K562 (cell line): ENCODE measurements at regions not wholly inside any gene's neighbourhood (a gene's known extent, or its start where the extent isn't known, plus 50 kb on each side); places are given as distances from the start of the nearest gene placed in this dataset.

Experiments used
- ATAC-seq: fragments of 200-7000 bp; cut with Tn5 transposase; 3 replicates; pipeline ENCODE4 v1.9.1; 2020; ENCODE audit warnings: moderate library complexity
- BruUV-seq: library from RNA; stranded (reverse); fragments of 400-500 nt; replicated peaks from 2 replicates; lab custom pipeline; 2021; lab: Mats Ljungman, UMichigan
- CTCF ChIA-PET: fragments of 300-600 bp; formaldehyde crosslinking; extraction: SDS; loops from one replicate; lab custom pipeline; 2021; ENCODE audit warnings: low intra/inter-chr PET ratio; lab: Yijun Ruan, JAX
- POLR2A ChIA-PET: fragments of 300-600, 350-650 bp; sonication (Branson Sonifier 250); formaldehyde crosslinking; extraction: SDS; loops from one replicate; lab custom pipeline; 2021; ENCODE audit warnings: antibody characterized with exemption, inconsistent platforms; lab: Yijun Ruan, JAX
- DNase-seq, 4 experiments: peaks; one replicate each; pipeline versions ENCODE4 v3.0.0 to v3.0.0-alpha.2; 2011 to 2018; ENCODE audit warnings: low spot score in 3 of 4, mixed read lengths in 3 of 4; ENCODE audit errors: extremely low read depth in 1 of 4
- FAIRE-seq: peaks from 2 replicates; lab custom pipeline; 2011; peaks lifted over from hg19 to GRCh38; lab: Jason Lieb, UNC
- H2AFZ ChIP-seq: 2 replicates; pipeline ENCODE4 v1.6.0; 2011; ENCODE audit warnings: low read depth, low read length, control low read depth, inconsistent platforms
- H3K27ac ChIP-seq: fragments of 200-600 bp; 3 replicates; pipeline ENCODE4 v1.8.0; 2011; ENCODE audit warnings: low read depth, mild to moderate bottlenecking, control low read depth, inconsistent platforms, low read length, moderate library complexity, mixed read lengths; ENCODE audit errors: extremely low read depth
- H3K27me3 ChIP-seq, 2 experiments: fragments of 300-600 bp in 1 of 2; 2 replicates in 1 of 2; 3 replicates in 1 of 2; pipeline versions ENCODE4 v1.6.0 to v1.8.0; 2011; ENCODE audit warnings: inconsistent platforms in 2 of 2, low read length in 2 of 2, mild to moderate bottlenecking in 1 of 2, mixed read lengths in 1 of 2, moderate library complexity in 1 of 2; ENCODE audit not compliant: control insufficient read depth in 2 of 2, insufficient read depth in 2 of 2
- H3K36me3 ChIP-seq: fragments of 300-600 bp; 3 replicates; pipeline ENCODE4 v1.8.0; 2011; ENCODE audit warnings: mild to moderate bottlenecking, low read length, inconsistent platforms; ENCODE audit not compliant: control insufficient read depth, insufficient read depth
- H3K4me1 ChIP-seq, 2 experiments: fragments of 200-600 bp in 1 of 2; replicated peaks in 1 of 2; 2 replicates in 1 of 2; 3 replicates in 1 of 2; pipeline versions ENCODE4 v1.5.1 to v1.8.0; 2011; ENCODE audit warnings: inconsistent platforms in 2 of 2, low read length in 2 of 2, mild to moderate bottlenecking in 1 of 2, mixed read lengths in 1 of 2, moderate library complexity in 1 of 2; ENCODE audit not compliant: control insufficient read depth in 2 of 2, insufficient read depth in 2 of 2
- H3K4me2 ChIP-seq: 2 replicates; pipeline ENCODE4 v1.6.1; 2011; ENCODE audit warnings: low read length, control low read depth, inconsistent platforms, mixed read lengths; ENCODE audit not compliant: insufficient read depth
- H3K4me3 ChIP-seq: fragments of 200-600 bp; sonication (generic), shearing (Covaris generic); 2 replicates; pipeline ENCODE4 v1.5.1; 2016; ENCODE audit warnings: control low read depth, inconsistent platforms
- H3K79me2 ChIP-seq: fragments of 200-600 bp; 3 replicates; pipeline ENCODE4 v1.8.0; 2011; ENCODE audit warnings: low read length, inconsistent platforms; ENCODE audit not compliant: control insufficient read depth, insufficient read depth
- H3K9ac ChIP-seq, 2 experiments: 2 replicates each; pipeline versions ENCODE4 v1.6.0 to v1.6.1; 2011; ENCODE audit warnings: low read depth in 2 of 2, low read length in 2 of 2, control low read depth in 1 of 2, inconsistent platforms in 1 of 2, mild to moderate bottlenecking in 1 of 2, mixed read lengths in 1 of 2; ENCODE audit not compliant: insufficient read depth in 1 of 2
- H3K9me1 ChIP-seq: one replicate; pipeline ENCODE4 v1.6.0; 2011; ENCODE audit warnings: inconsistent platforms, mild to moderate bottlenecking, low read length, moderate library complexity; ENCODE audit not compliant: control insufficient read depth, insufficient read depth
- H3K9me3 ChIP-seq: replicated peaks from 2 replicates; pipeline ENCODE4 v1.5.1; 2011; ENCODE audit warnings: low read depth, low read length, inconsistent platforms; ENCODE audit not compliant: control insufficient read depth, insufficient read depth
- H4K20me1 ChIP-seq: replicated peaks from 2 replicates; pipeline ENCODE4 v1.6.1; 2011; ENCODE audit warnings: low read length, inconsistent platforms, mixed read lengths; ENCODE audit not compliant: control insufficient read depth, insufficient read depth
- ASH1L ChIP-seq: fragments of 450-650 bp; IDR thresholded peaks from 2 replicates; pipeline ENCODE4 v1.6.1; 2018; ENCODE audit warnings: borderline replicate concordance, mild to moderate bottlenecking, low read depth; ENCODE audit not compliant: partially characterized antibody
- NFIC ChIP-seq: fragments of 450-650 bp; IDR thresholded peaks from 2 replicates; pipeline ENCODE4 v1.6.1; 2017; ENCODE audit warnings: mild to moderate bottlenecking, inconsistent platforms
- TEAD2 ChIP-seq: fragments of 450-650 bp; IDR thresholded peaks from 2 replicates; pipeline ENCODE4 v1.6.1; 2016; ENCODE audit warnings: missing genetic modification characterization, control low read depth, missing compliant biosample characterization
- WGBS: fragments of 100-300 bp; shearing (Covaris generic); methylation state at CpG from one replicate; pipeline ENCODE4 v1.1.6; 2016; ENCODE audit warnings: low coverage, mixed read lengths; ENCODE audit not compliant: insufficient coverage; ENCODE audit errors: missing lambda C conversion rate; 5-methylcytosine and 5-hydroxymethylcytosine counted together
- in situ Hi-C: fragments of 300-500 bp; cut with MboI; formaldehyde crosslinking; loops from 4 replicates; pipeline ENCODE4 v1.15.0; 2018; ENCODE audit warnings: inconsistent platforms, mixed read lengths
- intact Hi-C: fragments of 100-400 bp; cut with micrococcal nuclease; formaldehyde crosslinking; loops from 2 replicates; pipeline ENCODE4 v1.14.2; 2022
- TF ChIP-seq, protein P1 (sequence below): fragments of 450-650 bp; IDR thresholded peaks from 2 replicates; pipeline ENCODE4 v1.6.1; 2018; ENCODE audit not compliant: partially characterized antibody
- TF ChIP-seq, protein P2 (sequence below): fragments of 250-450 bp; sonication (Bioruptor Pico); IDR thresholded peaks from 2 replicates; pipeline ENCODE4 v1.8.0; 2021; ENCODE audit warnings: mild to moderate bottlenecking, moderate library complexity

DNA sequence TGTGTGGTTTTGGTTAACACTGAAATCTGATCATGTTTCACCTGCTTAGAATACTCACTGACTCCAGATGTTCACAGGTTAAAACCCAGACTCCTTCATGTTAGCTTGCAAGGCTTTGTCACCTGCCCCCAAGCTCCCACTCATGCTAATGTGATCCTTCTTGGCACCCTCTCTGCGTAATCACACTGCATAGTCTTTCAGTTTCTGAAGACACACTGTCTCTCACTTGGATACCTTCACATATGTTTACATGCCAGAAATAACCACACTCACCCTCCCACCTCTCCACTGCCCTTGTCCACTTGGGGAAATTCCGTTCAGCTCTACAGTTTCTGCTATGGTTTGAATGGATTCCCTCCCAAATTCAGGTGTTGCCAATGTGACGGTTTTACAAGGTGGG is 234.7 kb upstream of the SASH1 start:
- WGBS, result 8% methylated on average over 3 of the region's 3 CpGs
- ATAC-seq (no peak), DNase-seq (no peak), FAIRE-seq (no peak)
- Histone ChIP-seq H3K4me3 (no peak overlapping the region), H3K9me3 (no peaks in the 10 kb centered on the region), H2AFZ (no peak overlapping the region), H3K27me3 (peaks cover 0 to 4% of the 10 kb centered on the region in 2 experiments; a peak in 2 of 5 replicates), H3K4me2 (no peak overlapping the region), H3K4me1 (no peaks in the 10 kb centered on the region), H3K9ac (no peak overlapping the region), H3K79me2 (no peaks in the 10 kb centered on the region), H4K20me1 (no peaks in the 10 kb centered on the region), H3K9me1 (no peaks in the 10 kb centered on the region), H3K36me3 (no peaks in the 10 kb centered on the region), H3K27ac (no peak overlapping the region)
- no TSS peak for BruUV-seq
- in situ Hi-C loops, result no loop called here
- CTCF ChIA-PET, result no interaction called here
- intact Hi-C loops, result no loop called here
- POLR2A ChIA-PET, result interaction anchor here (0.6 to 1.4 kb wide), 2 partner anchors 15 to 22 kb away, joined by 3 to 5 read pairs; no protein-coding TSS in a partner anchor
- TF ChIP-seq ASH1L, result no peak

DNA sequence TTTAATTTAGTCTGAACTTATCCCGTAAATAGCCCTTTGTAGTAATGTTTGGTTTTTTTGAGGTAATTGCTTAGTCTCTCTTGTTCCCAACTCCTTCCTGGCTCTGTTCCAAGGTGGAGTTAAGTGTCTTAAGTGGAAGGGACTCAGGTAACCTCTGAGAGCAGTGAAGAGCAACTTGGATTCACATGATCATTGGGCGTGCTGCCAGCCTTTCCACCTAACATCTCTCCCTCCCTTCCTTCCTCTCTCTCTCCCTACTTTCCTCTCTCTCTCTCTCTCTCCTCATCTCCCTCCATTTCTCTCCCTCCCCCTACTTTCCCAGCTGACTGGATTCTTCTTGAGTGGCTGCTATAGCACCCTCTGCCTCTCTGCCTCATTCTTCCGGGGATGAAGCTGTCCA is 232.9 kb upstream of the SASH1 start:
- Histone ChIP-seq H2AFZ (no peak overlapping the region), H3K27ac (no peak overlapping the region), H3K4me1 (no peaks in the 10 kb centered on the region), H3K36me3 (no peaks in the 10 kb centered on the region), H3K4me2 (no peak overlapping the region)
- no peak for FAIRE-seq
- intact Hi-C loops, result no loop called here
- in situ Hi-C loops, result no loop called here
- TF ChIP-seq, protein P1, sequence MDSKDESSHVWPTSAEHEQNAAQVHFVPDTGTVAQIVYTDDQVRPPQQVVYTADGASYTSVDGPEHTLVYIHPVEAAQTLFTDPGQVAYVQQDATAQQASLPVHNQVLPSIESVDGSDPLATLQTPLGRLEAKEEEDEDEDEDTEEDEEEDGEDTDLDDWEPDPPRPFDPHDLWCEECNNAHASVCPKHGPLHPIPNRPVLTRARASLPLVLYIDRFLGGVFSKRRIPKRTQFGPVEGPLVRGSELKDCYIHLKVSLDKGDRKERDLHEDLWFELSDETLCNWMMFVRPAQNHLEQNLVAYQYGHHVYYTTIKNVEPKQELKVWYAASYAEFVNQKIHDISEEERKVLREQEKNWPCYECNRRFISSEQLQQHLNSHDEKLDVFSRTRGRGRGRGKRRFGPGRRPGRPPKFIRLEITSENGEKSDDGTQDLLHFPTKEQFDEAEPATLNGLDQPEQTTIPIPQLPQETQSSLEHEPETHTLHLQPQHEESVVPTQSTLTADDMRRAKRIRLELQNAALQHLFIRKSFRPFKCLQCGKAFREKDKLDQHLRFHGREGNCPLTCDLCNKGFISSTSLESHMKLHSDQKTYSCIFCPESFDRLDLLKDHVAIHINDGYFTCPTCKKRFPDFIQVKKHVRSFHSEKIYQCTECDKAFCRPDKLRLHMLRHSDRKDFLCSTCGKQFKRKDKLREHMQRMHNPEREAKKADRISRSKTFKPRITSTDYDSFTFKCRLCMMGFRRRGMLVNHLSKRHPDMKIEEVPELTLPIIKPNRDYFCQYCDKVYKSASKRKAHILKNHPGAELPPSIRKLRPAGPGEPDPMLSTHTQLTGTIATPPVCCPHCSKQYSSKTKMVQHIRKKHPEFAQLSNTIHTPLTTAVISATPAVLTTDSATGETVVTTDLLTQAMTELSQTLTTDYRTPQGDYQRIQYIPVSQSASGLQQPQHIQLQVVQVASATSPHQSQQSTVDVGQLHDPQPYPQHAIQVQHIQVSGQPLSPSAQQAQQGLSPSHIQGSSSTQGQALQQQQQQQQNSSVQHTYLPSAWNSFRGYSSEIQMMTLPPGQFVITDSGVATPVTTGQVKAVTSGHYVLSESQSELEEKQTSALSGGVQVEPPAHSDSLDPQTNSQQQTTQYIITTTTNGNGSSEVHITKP, result peak; percentile 14
- TF ChIP-seq TEAD2 (tag), result no peak
- TF ChIP-seq, protein P2, sequence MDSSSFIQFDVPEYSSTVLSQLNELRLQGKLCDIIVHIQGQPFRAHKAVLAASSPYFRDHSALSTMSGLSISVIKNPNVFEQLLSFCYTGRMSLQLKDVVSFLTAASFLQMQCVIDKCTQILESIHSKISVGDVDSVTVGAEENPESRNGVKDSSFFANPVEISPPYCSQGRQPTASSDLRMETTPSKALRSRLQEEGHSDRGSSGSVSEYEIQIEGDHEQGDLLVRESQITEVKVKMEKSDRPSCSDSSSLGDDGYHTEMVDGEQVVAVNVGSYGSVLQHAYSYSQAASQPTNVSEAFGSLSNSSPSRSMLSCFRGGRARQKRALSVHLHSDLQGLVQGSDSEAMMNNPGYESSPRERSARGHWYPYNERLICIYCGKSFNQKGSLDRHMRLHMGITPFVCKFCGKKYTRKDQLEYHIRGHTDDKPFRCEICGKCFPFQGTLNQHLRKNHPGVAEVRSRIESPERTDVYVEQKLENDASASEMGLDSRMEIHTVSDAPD, result no peak
- TF ChIP-seq NFIC, result peak; percentile 65
- TF ChIP-seq, all 486 proteins: peak for 2
- Histone ChIP-seq H3K4me3 (no peak overlapping the region), H3K27me3 (peaks cover 0 to 4% of the 10 kb centered on the region in 2 experiments; a peak in 2 of 5 replicates), H3K9ac (no peak overlapping the region), H3K9me3 (no peaks in the 10 kb centered on the region), H3K79me2 (no peaks in the 10 kb centered on the region), H3K9me1 (no peaks in the 10 kb centered on the region), H4K20me1 (no peaks in the 10 kb centered on the region)
- CTCF ChIA-PET, result no interaction called here
- ATAC-seq (no peak), DNase-seq (peak in 1 of 4 experiments; percentile 18)
- no TSS peak for BruUV-seq
- 12% methylated on average over 3 of the region's 3 CpGs for WGBS
- POLR2A ChIA-PET, result no interaction called here
